Coronary artery (tissue), 2 donors: ENCODE measurements at regions not wholly inside any gene's neighbourhood (a gene's known extent, or its start where the extent isn't known, plus 50 kb on each side); places are given as distances from the start of the nearest gene placed in this dataset.

Experiments used
- DNase-seq: peaks from one replicate; pipeline ENCODE4 v3.0.0-alpha.2; 2017; ENCODE audit warnings: low spot score
- H3K27ac ChIP-seq, 2 donors: fragments of 200-600 bp; sonication (generic); one replicate each; pipeline ENCODE4 v1.5.1; 2016 to 2019
- H3K4me3 ChIP-seq: fragments of 200-600 bp; sonication (generic); 2 replicates; pipeline ENCODE4 v1.5.1; 2016; ENCODE audit warnings: mild to moderate bottlenecking, moderate library complexity
- TF ChIP-seq, protein P1 (sequence below): fragments of 200-600 bp; sonication (generic); IDR thresholded peaks from one replicate; pipeline ENCODE4 v1.5.1; 2019; ENCODE audit warnings: antibody characterized with exemption

GRCh38 chr12:88951860-88952561 lies 371.7 kb upstream of the KITLG start:
- TF ChIP-seq, protein P1, sequence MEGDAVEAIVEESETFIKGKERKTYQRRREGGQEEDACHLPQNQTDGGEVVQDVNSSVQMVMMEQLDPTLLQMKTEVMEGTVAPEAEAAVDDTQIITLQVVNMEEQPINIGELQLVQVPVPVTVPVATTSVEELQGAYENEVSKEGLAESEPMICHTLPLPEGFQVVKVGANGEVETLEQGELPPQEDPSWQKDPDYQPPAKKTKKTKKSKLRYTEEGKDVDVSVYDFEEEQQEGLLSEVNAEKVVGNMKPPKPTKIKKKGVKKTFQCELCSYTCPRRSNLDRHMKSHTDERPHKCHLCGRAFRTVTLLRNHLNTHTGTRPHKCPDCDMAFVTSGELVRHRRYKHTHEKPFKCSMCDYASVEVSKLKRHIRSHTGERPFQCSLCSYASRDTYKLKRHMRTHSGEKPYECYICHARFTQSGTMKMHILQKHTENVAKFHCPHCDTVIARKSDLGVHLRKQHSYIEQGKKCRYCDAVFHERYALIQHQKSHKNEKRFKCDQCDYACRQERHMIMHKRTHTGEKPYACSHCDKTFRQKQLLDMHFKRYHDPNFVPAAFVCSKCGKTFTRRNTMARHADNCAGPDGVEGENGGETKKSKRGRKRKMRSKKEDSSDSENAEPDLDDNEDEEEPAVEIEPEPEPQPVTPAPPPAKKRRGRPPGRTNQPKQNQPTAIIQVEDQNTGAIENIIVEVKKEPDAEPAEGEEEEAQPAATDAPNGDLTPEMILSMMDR, result no peak
- Histone ChIP-seq H3K4me3 (no peak overlapping the region), H3K27ac (no peak overlapping the region)
- no peak for DNase-seq

DNA sequence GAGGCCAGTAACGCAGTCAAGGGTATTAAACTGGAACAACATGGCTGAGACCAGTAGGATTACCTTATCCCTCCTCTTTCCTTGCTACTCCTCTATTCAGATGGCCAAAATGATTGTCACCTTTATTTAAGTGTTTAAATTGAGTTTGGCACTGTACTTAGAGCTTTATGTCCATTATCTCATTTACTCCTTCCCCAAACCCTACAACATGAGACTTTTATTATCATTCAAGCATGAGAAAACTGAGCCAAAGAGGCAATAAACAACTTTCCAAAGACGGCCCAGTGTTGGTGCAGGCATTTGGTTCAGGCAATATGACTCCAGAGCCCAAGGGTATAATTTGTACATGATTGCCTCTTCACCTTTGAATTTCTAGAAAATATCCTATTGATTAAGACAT lies 370.9 kb upstream of the KITLG start:
- TF ChIP-seq, protein P1, result no peak
- no peak overlapping the region for H3K27ac ChIP-seq
- H3K4me3 ChIP-seq, result no peak overlapping the region
- no peak for DNase-seq

DNA sequence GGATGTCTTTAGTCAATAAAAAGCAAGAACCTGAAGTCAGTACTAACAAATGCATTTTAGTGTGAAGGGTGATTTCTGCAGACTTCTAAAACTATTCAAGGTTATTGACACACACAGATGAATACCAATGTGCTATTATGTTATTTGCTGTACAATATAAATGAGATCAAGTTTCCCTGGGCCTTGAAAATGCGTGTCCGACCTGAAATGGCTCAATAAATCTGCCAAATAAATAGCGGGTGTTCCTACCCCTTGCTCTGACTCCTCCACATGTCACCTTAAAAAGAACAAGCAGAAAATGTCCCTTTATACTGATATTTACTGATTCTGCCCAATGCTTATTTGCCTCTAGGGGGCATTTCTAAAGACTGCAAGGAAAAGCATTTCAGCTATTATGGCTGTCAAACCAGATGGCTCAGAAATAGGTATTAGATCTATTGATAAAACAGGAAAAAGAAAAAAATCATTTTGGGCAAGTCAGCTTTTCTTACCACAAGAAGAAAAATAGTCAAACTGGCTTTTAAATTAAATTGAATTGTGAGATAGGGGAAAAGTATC lies 367.3 kb upstream of the KITLG start:
- TF ChIP-seq, protein P1, result no peak
- H3K27ac ChIP-seq, result no peak overlapping the region
- no peak overlapping the region for H3K4me3 ChIP-seq
- DNase-seq, result no peak

GRCh38 chr12:88946372-88946997 lies 366.2 kb upstream of the KITLG start:
- no peak for DNase-seq
- no peak overlapping the region for H3K4me3 ChIP-seq
- H3K27ac ChIP-seq, result peak overlapping the region in 1 of 2 donors; percentile 26
- TF ChIP-seq, protein P1, result no peak

- Histone ChIP-seq H3K4me3 (no peak overlapping the region), H3K27ac (no peak overlapping the region)
- no peak for DNase-seq
- TF ChIP-seq, protein P1, result no peak
Measured at GRCh38 chr12:88945051-88945732, 364.9 kb upstream of the KITLG start.

DNA sequence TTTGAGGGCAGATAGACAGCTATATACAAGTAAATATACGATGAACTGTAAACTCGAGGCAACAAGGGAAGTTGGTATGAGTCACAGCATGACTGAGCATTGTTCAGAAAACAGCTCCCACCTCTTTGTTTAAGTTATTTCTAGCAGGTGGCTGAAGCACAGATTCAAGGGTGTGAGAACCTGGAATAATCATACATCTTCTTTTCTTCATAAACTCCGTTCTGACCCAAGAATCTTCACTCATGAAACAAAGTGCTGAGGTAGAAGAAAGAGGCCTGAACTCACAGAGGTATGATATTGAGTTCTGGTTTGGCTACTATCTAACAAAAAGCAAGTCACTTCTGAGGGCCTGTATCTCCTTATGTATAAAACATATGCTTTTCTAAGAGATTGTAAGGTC lies 364.1 kb upstream of the KITLG start:
- H3K4me3 ChIP-seq, result no peak overlapping the region
- TF ChIP-seq, protein P1, result no peak
- no peak overlapping the region for H3K27ac ChIP-seq
- DNase-seq, result no peak
